Gastrocnemius medialis (tissue), 4 donors: ENCODE measurements at regions not wholly inside any gene's neighbourhood (a gene's known extent, or its start where the extent isn't known, plus 50 kb on each side); places are given as distances from the start of the nearest gene placed in this dataset.

ENCODE experiments used
- ATAC-seq, 2 donors: fragments of 150-250 bp; one replicate each; pipeline ENCODE4 v1.9.1; 2016
- DNase-seq, 2 donors: peaks; one replicate each; pipeline ENCODE4 v3.0.0-alpha.2; 2019
- H3K27ac ChIP-seq, 4 donors: fragments of 200-600 bp; sonication (generic); 1 replicate in 1 of 4; 2 replicates in 3 of 4; pipeline ENCODE4 v1.5.1; 2016 to 2018; ENCODE audit warnings: mild to moderate bottlenecking in 2 of 4, moderate library complexity in 1 of 4
- H3K27me3 ChIP-seq, 3 donors: fragments of 200-600 bp; sonication (generic) in 2 of 3; 1 replicate in 1 of 3; 2 replicates in 2 of 3; pipeline versions ENCODE4 v1.5.1 to v1.6.0; 2016 to 2019; ENCODE audit warnings: mild to moderate bottlenecking in 1 of 3, moderate library complexity in 1 of 3
- H3K36me3 ChIP-seq, 2 donors: fragments of 200-600 bp; sonication (generic) in 1 of 2; one replicate each; pipeline ENCODE4 v1.5.1; 2017 to 2018
- H3K4me1 ChIP-seq, 2 donors: fragments of 200-600 bp; sonication (generic) in 1 of 2; one replicate each; pipeline ENCODE4 v1.5.1; 2016 to 2017; ENCODE audit warnings: mild to moderate bottlenecking in 2 of 2
- H3K4me3 ChIP-seq, 4 donors: fragments of 200-600 bp; sonication (generic) in 3 of 4; 1 replicate in 1 of 4; 2 replicates in 3 of 4; pipeline ENCODE4 v1.5.1; 2016 to 2019; ENCODE audit warnings: mild to moderate bottlenecking in 2 of 4
- H3K9me3 ChIP-seq, 3 donors: fragments of 200-600 bp; sonication (generic) in 2 of 3; 1 replicate in 1 of 3; 2 replicates in 2 of 3; pipeline ENCODE4 v1.5.1; 2016 to 2019
- CTCF ChIP-seq, 5 experiments: fragments of 450-650 bp in 3 of 5; fragments of 200-600 bp in 2 of 5; sonication (generic) in 2 of 5; IDR thresholded peaks in 4 of 5; conservative IDR thresholded peaks in 1 of 5; 1 replicate in 4 of 5; 2 replicates in 1 of 5; pipeline ENCODE4 v1.5.1; 2016 to 2019; ENCODE audit warnings: antibody characterized with exemption in 5 of 5, mild to moderate bottlenecking in 3 of 5, moderate library complexity in 3 of 5
- POLR2A ChIP-seq, 2 donors: fragments of 450-650 bp; IDR thresholded peaks; one replicate each; pipeline ENCODE4 v1.6.1; 2017; ENCODE audit warnings: antibody characterized with exemption in 2 of 2, mild to moderate bottlenecking in 2 of 2, moderate library complexity in 2 of 2
- in situ Hi-C, 4 donors: fragments of 200-750 bp; cut with MboI; loops; one replicate each; pipeline versions ENCODE4 v1.15.0 to v1.8.0; 2017; ENCODE audit warnings: low sequenced_read_pairs in 4 of 4
- intact Hi-C: fragments of 100-400 bp; cut with DNase I; formaldehyde crosslinking; loops from one replicate; pipeline ENCODE4 v1.15.1; 2023; ENCODE audit warnings: low total_unique reads

GRCh38 chr6:1499777-1500176 is 109.9 kb upstream of the FOXC1 start:
- in situ Hi-C loops = no loop called here
- H3K27ac ChIP-seq = no peak overlapping the region

GRCh38 chr6:1500913-1501312 is 108.8 kb upstream of the FOXC1 start:
- H3K27me3 ChIP-seq = peaks cover 0 to 2% (median 0%) of the 10 kb centered on the region in 3 donors

More at GRCh38 chr6:1499777-1500176, 109.9 kb upstream of the FOXC1 start:
- intact Hi-C loops = no loop called here
- H3K9me3 ChIP-seq = no peaks in the 10 kb centered on the region
- peaks cover 0 to 1% (median 0%) of the 10 kb centered on the region in 3 donors for H3K27me3 ChIP-seq
- DNase-seq = no peak
- no peaks in the 10 kb centered on the region for H3K36me3 ChIP-seq
- TF ChIP-seq CTCF (IDR thresholded peaks at IDR 0.05 in 4 of 5, conservative IDR thresholded peaks at IDR 0.05 in 1 of 5) (no peak), POLR2A (IDR thresholded peaks at IDR 0.05) (no peak)
- H3K4me3 ChIP-seq = no peak overlapping the region
- H3K4me1 ChIP-seq = no peaks in the 10 kb centered on the region
- ATAC-seq = no peak

GRCh38 chr6:1502041-1502440 is 107.7 kb upstream of the FOXC1 start:
- no peak for ATAC-seq

More at GRCh38 chr6:1500913-1501312, 108.8 kb upstream of the FOXC1 start:
- H3K36me3 ChIP-seq = no peaks in the 10 kb centered on the region
- TF ChIP-seq POLR2A (IDR thresholded peaks at IDR 0.05) = no peak
- no peak overlapping the region for H3K4me3 ChIP-seq
- H3K4me1 ChIP-seq = no peaks in the 10 kb centered on the region
- no peaks in the 10 kb centered on the region for H3K9me3 ChIP-seq
- ATAC-seq (no peak), DNase-seq (no peak)
- in situ Hi-C loops = no loop called here
- intact Hi-C loops = no loop called here
- no peak overlapping the region for H3K27ac ChIP-seq

GRCh38 chr6:1503811-1504210 is 105.9 kb upstream of the FOXC1 start:
- Histone ChIP-seq H3K9me3 (no peaks in the 10 kb centered on the region), H3K27ac (no peak overlapping the region), H3K4me3 (no peak overlapping the region), H3K27me3 (peaks cover 0 to 4% (median 2%) of the 10 kb centered on the region in 3 donors), H3K36me3 (no peaks in the 10 kb centered on the region), H3K4me1 (no peaks in the 10 kb centered on the region)
- ATAC-seq (no peak), DNase-seq (no peak)
- TF ChIP-seq POLR2A (IDR thresholded peaks at IDR 0.05) (no peak), CTCF (IDR thresholded peaks at IDR 0.05 in 4 of 5, conservative IDR thresholded peaks at IDR 0.05 in 1 of 5) (no peak)
- intact Hi-C loops (no loop called here), in situ Hi-C loops (no loop called here)

More at GRCh38 chr6:1502041-1502440, 107.7 kb upstream of the FOXC1 start:
- Histone ChIP-seq H3K27ac (no peak overlapping the region), H3K27me3 (peaks cover 0 to 4% (median 2%) of the 10 kb centered on the region in 3 donors), H3K9me3 (no peaks in the 10 kb centered on the region), H3K4me1 (no peaks in the 10 kb centered on the region), H3K4me3 (no peak overlapping the region), H3K36me3 (no peaks in the 10 kb centered on the region)
- intact Hi-C loops = no loop called here
- TF ChIP-seq CTCF (IDR thresholded peaks at IDR 0.05 in 4 of 5, conservative IDR thresholded peaks at IDR 0.05 in 1 of 5) = no peak
- no peak for TF ChIP-seq POLR2A (IDR thresholded peaks at IDR 0.05)
- DNase-seq = no peak
- in situ Hi-C loops = no loop called here

- DNase-seq = no peak
- no peaks in the 10 kb centered on the region for H3K36me3 ChIP-seq
- TF ChIP-seq CTCF (IDR thresholded peaks at IDR 0.05 in 4 of 5, conservative IDR thresholded peaks at IDR 0.05 in 1 of 5) = no peak
- no peak for ATAC-seq
- intact Hi-C loops (no loop called here), in situ Hi-C loops (no loop called here)
- H3K9me3 ChIP-seq = no peaks in the 10 kb centered on the region
- no peak overlapping the region for H3K4me3 ChIP-seq
- H3K27ac ChIP-seq = no peak overlapping the region
- H3K4me1 ChIP-seq = no peaks in the 10 kb centered on the region
- peaks cover 0 to 4% (median 2%) of the 10 kb centered on the region in 3 donors for H3K27me3 ChIP-seq
Observed at GRCh38 chr6:1504465-1504864, 105.2 kb upstream of the FOXC1 start.
